Lower leg skin (tissue), 3 donors: ENCODE measurements at regions not wholly inside any gene's neighbourhood (a gene's known extent, or its start where the extent isn't known, plus 50 kb on each side); places are given as distances from the start of the nearest gene placed in this dataset.

Source experiments
- CTCF ChIP-seq, 3 donors: fragments of 450-650 bp; IDR thresholded peaks; one replicate each; pipeline ENCODE4 v1.5.1; 2016; ENCODE audit warnings: antibody characterized with exemption in 3 of 3, mild to moderate bottlenecking in 3 of 3, moderate library complexity in 2 of 3
- POLR2A ChIP-seq, 2 donors: fragments of 450-650 bp; IDR thresholded peaks; one replicate each; pipeline ENCODE4 v1.6.1; 2016 to 2017; ENCODE audit warnings: antibody characterized with exemption in 2 of 2, mild to moderate bottlenecking in 1 of 2, moderate library complexity in 1 of 2

DNA sequence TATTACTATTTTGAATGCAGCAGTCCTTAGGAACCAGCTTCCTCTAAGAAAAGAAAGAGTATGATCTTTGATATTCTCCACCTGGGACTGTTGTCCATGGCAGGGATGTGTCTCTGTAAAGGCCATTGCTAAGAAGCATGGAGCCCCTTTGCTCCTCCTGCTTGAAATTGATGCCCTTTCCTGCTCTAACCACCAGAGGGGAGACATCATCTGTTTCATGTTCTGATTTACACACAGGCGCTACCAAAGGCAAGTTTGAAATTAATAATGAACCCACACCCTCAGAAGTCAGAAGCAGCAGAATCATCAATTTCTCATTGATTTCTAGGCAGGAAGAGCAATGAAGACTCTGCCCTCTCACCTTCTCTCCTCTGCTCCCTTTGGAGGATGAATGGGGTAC is 253.8 kb downstream of the RMST start:
- TF ChIP-seq CTCF (IDR thresholded peaks at IDR 0.05): no peak
- TF ChIP-seq POLR2A (IDR thresholded peaks at IDR 0.05): no peak
